T-helper 17 cell (primary cell): ENCODE measurements at regions not wholly inside any gene's neighbourhood (a gene's known extent, or its start where the extent isn't known, plus 50 kb on each side); places are given as distances from the start of the nearest gene placed in this dataset.
"Not testable (repeated sequence)": the region's sequence is repeated elsewhere in the genome, so short reads cannot be mapped to it uniquely, and the experiment has no call there.

Experiments
- ATAC-seq: fragments of 150-1000 bp; cut with Tn5 transposase; 2 replicates; pipeline ENCODE4 v1.10.0; 2021; ENCODE audit warnings: mild to moderate bottlenecking, moderate library complexity
- DNase-seq, 3 donors: peaks; one replicate each; pipeline versions ENCODE4 v3.0.0 to v3.0.0-alpha.2; 2020 to 2021
- H3K9me3 ChIP-seq: one replicate; pipeline ENCODE4 v1.7.0; 2013; ENCODE audit warnings: low read length, mild to moderate bottlenecking; ENCODE audit not compliant: control insufficient read depth, poor library complexity, severe bottlenecking
- H3K27ac Mint-ChIP-seq: one replicate; pipeline ENCODE4 v1.8.0; 2022; ENCODE audit warnings: mild to moderate bottlenecking, moderate library complexity, mixed read lengths
- H3K27me3 Mint-ChIP-seq: one replicate; pipeline ENCODE4 v1.8.0; 2022; ENCODE audit warnings: mixed read lengths
- H3K36me3 Mint-ChIP-seq: one replicate; pipeline ENCODE4 v1.8.0; 2022; ENCODE audit warnings: low read depth, mixed read lengths
- H3K4me1 Mint-ChIP-seq: one replicate; pipeline ENCODE4 v1.8.0; 2022; ENCODE audit warnings: mild to moderate bottlenecking, mixed read lengths
- H3K4me3 Mint-ChIP-seq: one replicate; pipeline ENCODE4 v1.8.0; 2022; ENCODE audit warnings: mild to moderate bottlenecking, moderate library complexity, mixed read lengths

GRCh38 chr18:40245612-40246011, 1709.4 kb upstream of the PIK3C3 start:
- H3K27me3 Mint-ChIP-seq, H3K36me3 Mint-ChIP-seq, ATAC-seq, H3K27ac Mint-ChIP-seq, H3K9me3 ChIP-seq, DNase-seq, H3K4me1 Mint-ChIP-seq, H3K4me3 Mint-ChIP-seq: not testable (repeated sequence)

GRCh38 chr18:40243607-40244006, 1711.4 kb upstream of the PIK3C3 start:
- DNase-seq (no peak), ATAC-seq (no peak)
- Mint-ChIP-seq H3K27me3 (no peaks in the 10 kb centered on the region), H3K4me3 (no peak overlapping the region), H3K27ac (no peak overlapping the region), H3K36me3 (no peaks in the 10 kb centered on the region), H3K4me1 (no peaks in the 10 kb centered on the region)
- H3K9me3 ChIP-seq = no peaks in the 10 kb centered on the region

GRCh38 chr18:40235836-40236235, 1719.2 kb upstream of the PIK3C3 start:
- no peaks in the 10 kb centered on the region for H3K9me3 ChIP-seq
- Mint-ChIP-seq H3K4me1 (no peaks in the 10 kb centered on the region), H3K27me3 (no peaks in the 10 kb centered on the region), H3K27ac (no peak overlapping the region), H3K4me3 (no peak overlapping the region), H3K36me3 (no peaks in the 10 kb centered on the region)
- no peak for ATAC-seq
- no peak for DNase-seq

- Mint-ChIP-seq H3K27me3 (no peaks in the 10 kb centered on the region), H3K36me3 (no peaks in the 10 kb centered on the region), H3K4me1 (no peaks in the 10 kb centered on the region), H3K27ac (no peak overlapping the region), H3K4me3 (no peak overlapping the region)
- H3K9me3 ChIP-seq = no peaks in the 10 kb centered on the region
- DNase-seq = no peak
- no peak for ATAC-seq
These were observed 1719.7 kb upstream of the PIK3C3 start for GRCh38 chr18:40235323-40235722.

GRCh38 chr18:40233931-40234616, 1721.0 kb upstream of the PIK3C3 start:
- H3K9me3 ChIP-seq = no peaks in the 10 kb centered on the region
- Mint-ChIP-seq H3K36me3 (no peaks in the 10 kb centered on the region), H3K4me1 (no peaks in the 10 kb centered on the region)

GRCh38 chr18:40222776-40223175, 1732.3 kb upstream of the PIK3C3 start:
- no peaks in the 10 kb centered on the region for H3K9me3 ChIP-seq
- Mint-ChIP-seq H3K27ac (no peak overlapping the region), H3K4me1 (no peaks in the 10 kb centered on the region), H3K4me3 (no peak overlapping the region), H3K27me3 (no peaks in the 10 kb centered on the region), H3K36me3 (no peaks in the 10 kb centered on the region)
- DNase-seq (no peak), ATAC-seq (no peak)

More at GRCh38 chr18:40233931-40234616, 1721.0 kb upstream of the PIK3C3 start:
- no peak overlapping the region for H3K4me3 Mint-ChIP-seq
- no peak for ATAC-seq
- H3K27me3 Mint-ChIP-seq = no peaks in the 10 kb centered on the region
- DNase-seq = no peak
- no peak overlapping the region for H3K27ac Mint-ChIP-seq

- no peaks in the 10 kb centered on the region for H3K36me3 Mint-ChIP-seq
- DNase-seq (no peak), ATAC-seq (no peak)
- H3K27me3 Mint-ChIP-seq = no peaks in the 10 kb centered on the region
- H3K27ac Mint-ChIP-seq = no peak overlapping the region
- no peaks in the 10 kb centered on the region for H3K9me3 ChIP-seq
- no peaks in the 10 kb centered on the region for H3K4me1 Mint-ChIP-seq
- H3K4me3 Mint-ChIP-seq = no peak overlapping the region
These were observed 1738.2 kb upstream of the PIK3C3 start for GRCh38 chr18:40216856-40217255.

GRCh38 chr18:40215979-40216378, 1739.1 kb upstream of the PIK3C3 start:
- Mint-ChIP-seq H3K27ac (no peak overlapping the region), H3K4me3 (no peak overlapping the region), H3K27me3 (no peaks in the 10 kb centered on the region), H3K4me1 (no peaks in the 10 kb centered on the region), H3K36me3 (no peaks in the 10 kb centered on the region)
- no peaks in the 10 kb centered on the region for H3K9me3 ChIP-seq
- ATAC-seq = no peak
- no peak for DNase-seq

- Mint-ChIP-seq H3K4me3 (no peak overlapping the region), H3K36me3 (no peaks in the 10 kb centered on the region), H3K27ac (no peak overlapping the region), H3K4me1 (no peaks in the 10 kb centered on the region), H3K27me3 (no peaks in the 10 kb centered on the region)
- H3K9me3 ChIP-seq = no peaks in the 10 kb centered on the region
- ATAC-seq (no peak), DNase-seq (no peak)
These were observed 1744.3 kb upstream of the PIK3C3 start for GRCh38 chr18:40210696-40211095.

GRCh38 chr18:40208958-40209357, 1746.1 kb upstream of the PIK3C3 start:
- ATAC-seq (no peak), DNase-seq (no peak)
- no peaks in the 10 kb centered on the region for H3K9me3 ChIP-seq
- Mint-ChIP-seq H3K4me1 (no peaks in the 10 kb centered on the region), H3K27me3 (no peaks in the 10 kb centered on the region), H3K4me3 (no peak overlapping the region), H3K36me3 (no peaks in the 10 kb centered on the region), H3K27ac (no peak overlapping the region)

- H3K36me3 Mint-ChIP-seq = no peaks in the 10 kb centered on the region
- ATAC-seq (no peak), DNase-seq (no peak)
- H3K27me3 Mint-ChIP-seq = no peaks in the 10 kb centered on the region
- no peak overlapping the region for H3K27ac Mint-ChIP-seq
- H3K4me1 Mint-ChIP-seq = no peaks in the 10 kb centered on the region
- no peak overlapping the region for H3K4me3 Mint-ChIP-seq
- H3K9me3 ChIP-seq = no peaks in the 10 kb centered on the region
These were observed 1757.3 kb upstream of the PIK3C3 start for GRCh38 chr18:40197711-40198110.

- H3K4me3 Mint-ChIP-seq = no peak overlapping the region
- no peak for DNase-seq
- ATAC-seq = no peak
- H3K36me3 Mint-ChIP-seq = no peaks in the 10 kb centered on the region
- no peaks in the 10 kb centered on the region for H3K27me3 Mint-ChIP-seq
- no peaks in the 10 kb centered on the region for H3K4me1 Mint-ChIP-seq
- no peak overlapping the region for H3K27ac Mint-ChIP-seq
- H3K9me3 ChIP-seq = no peaks in the 10 kb centered on the region
These were observed 1768.4 kb upstream of the PIK3C3 start for GRCh38 chr18:40186677-40187076.

- Mint-ChIP-seq H3K36me3 (no peaks in the 10 kb centered on the region), H3K4me3 (no peak overlapping the region), H3K4me1 (no peaks in the 10 kb centered on the region), H3K27ac (no peak overlapping the region), H3K27me3 (no peaks in the 10 kb centered on the region)
- H3K9me3 ChIP-seq = no peaks in the 10 kb centered on the region
- DNase-seq = no peak
- no peak for ATAC-seq
These were observed 1775.1 kb upstream of the PIK3C3 start for GRCh38 chr18:40179729-40180461.

- Mint-ChIP-seq H3K36me3 (no peaks in the 10 kb centered on the region), H3K4me1 (no peaks in the 10 kb centered on the region), H3K4me3 (no peak overlapping the region), H3K27ac (no peak overlapping the region), H3K27me3 (no peaks in the 10 kb centered on the region)
- ATAC-seq (no peak), DNase-seq (no peak)
- H3K9me3 ChIP-seq = no peaks in the 10 kb centered on the region
These were observed 1787.0 kb upstream of the PIK3C3 start for GRCh38 chr18:40168026-40168425.
